ENCODE measurements at regions not wholly inside any gene's neighbourhood (a gene's known extent, or its start where the extent isn't known, plus 50 kb on each side); places are given as distances from the start of the nearest gene placed in this dataset.

DNA sequence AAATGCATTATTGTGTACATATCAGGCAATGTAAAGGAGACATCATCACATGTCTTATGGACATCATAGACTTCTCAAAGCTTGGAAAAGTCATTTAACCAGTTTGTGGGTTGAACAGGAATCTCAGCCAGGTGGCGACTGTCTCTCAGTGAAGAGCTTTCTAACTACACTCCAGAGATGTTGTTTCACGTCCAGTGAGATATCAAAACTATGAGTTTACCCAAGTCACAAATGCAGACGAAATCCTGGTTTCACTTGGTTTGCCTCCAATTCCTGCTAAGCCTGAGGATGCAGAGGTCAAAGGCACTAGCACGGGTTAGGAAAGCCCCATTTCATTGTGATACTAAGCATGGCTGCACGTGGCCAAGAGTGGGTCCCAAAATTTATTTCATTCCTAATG is 384.5 kb upstream of the MEIS1 start:
- Histone ChIP-seq H3K4me3 (ENCODE audit: low read depth in 1 of 2, low read length in 2 of 2) (no peak overlapping the region), H3K27me3 (ENCODE audit: control insufficient read depth in 1 of 2, insufficient read depth in 2 of 2, low read length in 2 of 2) (no peaks in the 10 kb centered on the region), H3K9me3 (ENCODE audit: low read length) (no peaks in the 10 kb centered on the region), H3K4me1 (ENCODE audit: insufficient read depth, low read length) (no peaks in the 10 kb centered on the region), H3K36me3 (ENCODE audit: insufficient read depth, low read length) (no peaks in the 10 kb centered on the region), H3K27ac (ENCODE audit: low read depth, low read length) (no peak overlapping the region), H3K9ac (ENCODE audit: low read length) (no peak overlapping the region)

DNA sequence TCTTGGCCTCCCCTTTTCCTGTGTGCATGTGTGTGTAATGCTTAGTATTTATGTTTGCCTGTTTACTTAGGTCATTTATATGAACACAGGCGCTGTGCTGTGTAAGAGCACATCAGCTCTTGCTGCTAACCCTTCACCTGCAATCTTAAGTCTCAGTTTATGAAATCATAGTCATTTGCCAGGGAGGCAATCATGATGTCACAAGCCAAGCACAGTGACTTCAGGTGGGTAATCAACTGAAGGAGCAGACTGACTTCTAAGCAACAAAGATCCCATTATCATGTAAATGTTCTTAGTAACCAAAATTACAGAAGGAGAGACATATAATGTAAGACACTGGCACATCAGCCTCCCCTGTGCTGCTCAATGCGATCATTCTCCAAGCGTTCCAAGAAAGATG is 386.3 kb upstream of the MEIS1 start:
- H3K27me3 ChIP-seq (ENCODE audit: control insufficient read depth in 1 of 2, insufficient read depth in 2 of 2, low read length in 2 of 2): no peaks in the 10 kb centered on the region
- no peak overlapping the region for H3K27ac ChIP-seq (ENCODE audit: low read depth, low read length)
- H3K36me3 ChIP-seq (ENCODE audit: insufficient read depth, low read length): no peaks in the 10 kb centered on the region
- H3K4me3 ChIP-seq (ENCODE audit: low read depth in 1 of 2, low read length in 2 of 2): no peak overlapping the region
- H3K9ac ChIP-seq (ENCODE audit: low read length): no peak overlapping the region
- H3K4me1 ChIP-seq (ENCODE audit: insufficient read depth, low read length): no peaks in the 10 kb centered on the region
- no peaks in the 10 kb centered on the region for H3K9me3 ChIP-seq (ENCODE audit: low read length)

DNA sequence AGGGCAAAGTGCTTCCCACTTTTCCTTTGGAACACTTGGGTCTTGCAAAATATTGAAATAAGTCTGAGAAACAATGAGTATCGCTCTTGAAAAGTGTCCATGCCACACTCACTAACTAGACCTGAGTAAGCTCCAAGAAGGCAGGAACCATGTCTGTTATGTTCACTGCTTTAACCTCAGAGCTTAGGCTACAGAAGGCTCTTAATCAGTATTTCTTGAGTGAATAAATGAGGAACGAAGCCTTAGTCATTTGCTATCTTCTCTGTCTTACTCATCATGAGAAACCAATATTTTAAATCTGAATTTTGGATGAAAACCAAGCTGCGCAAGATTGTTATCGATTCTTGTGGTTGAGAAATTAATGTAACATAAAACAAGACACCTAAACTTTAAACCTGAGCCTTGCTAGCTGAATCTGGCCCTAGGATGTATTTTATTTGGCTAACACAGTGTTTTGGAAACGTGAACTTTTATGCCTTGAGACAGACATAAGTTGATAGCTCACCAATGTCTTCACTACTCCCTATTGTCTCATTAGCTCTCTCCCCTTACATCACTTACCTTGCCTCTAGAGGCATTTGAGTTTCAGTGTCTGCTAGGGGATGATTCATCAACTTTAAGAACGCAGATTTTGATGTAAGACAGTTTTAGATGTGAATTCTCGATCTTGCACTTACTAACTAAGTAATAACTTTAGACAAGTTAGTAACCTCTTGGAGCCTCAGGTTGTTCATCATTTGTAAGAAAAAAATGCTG is 392.8 kb upstream of the MEIS1 start:
- no peaks in the 10 kb centered on the region for H3K4me1 ChIP-seq (ENCODE audit: insufficient read depth, low read length)
- no peak overlapping the region for H3K4me3 ChIP-seq (ENCODE audit: low read depth in 1 of 2, low read length in 2 of 2)
- no peak overlapping the region for H3K27ac ChIP-seq (ENCODE audit: low read depth, low read length)
- no peak overlapping the region for H3K9ac ChIP-seq (ENCODE audit: low read length)
- H3K36me3 ChIP-seq (ENCODE audit: insufficient read depth, low read length): no peaks in the 10 kb centered on the region
- no peaks in the 10 kb centered on the region for H3K27me3 ChIP-seq (ENCODE audit: control insufficient read depth in 1 of 2, insufficient read depth in 2 of 2, low read length in 2 of 2)
- H3K9me3 ChIP-seq (ENCODE audit: low read length): no peaks in the 10 kb centered on the region

DNA sequence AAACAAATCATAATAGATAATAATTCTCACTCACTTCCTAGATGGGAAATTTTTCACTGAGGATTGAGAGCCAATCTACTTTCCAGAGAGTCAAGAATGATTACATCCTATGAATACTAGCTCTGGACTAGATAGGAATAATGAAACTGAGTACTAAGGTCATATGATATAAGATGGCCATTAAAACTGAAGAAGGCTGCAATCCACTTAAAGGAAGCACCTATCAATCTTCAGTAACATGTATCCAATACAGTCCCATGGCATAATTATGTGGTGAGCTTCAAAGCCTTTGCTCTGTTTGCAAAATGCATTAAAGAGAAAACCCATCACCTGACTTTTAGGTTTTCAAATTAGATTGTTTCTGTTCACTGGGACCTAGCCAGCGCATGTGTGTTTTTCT is 398.0 kb upstream of the MEIS1 start:
- Histone ChIP-seq H3K27me3 (ENCODE audit: control insufficient read depth in 1 of 2, insufficient read depth in 2 of 2, low read length in 2 of 2) (no peaks in the 10 kb centered on the region), H3K9me3 (ENCODE audit: low read length) (no peaks in the 10 kb centered on the region), H3K4me3 (ENCODE audit: low read depth in 1 of 2, low read length in 2 of 2) (no peak overlapping the region), H3K4me1 (ENCODE audit: insufficient read depth, low read length) (no peaks in the 10 kb centered on the region), H3K9ac (ENCODE audit: low read length) (no peak overlapping the region), H3K36me3 (ENCODE audit: insufficient read depth, low read length) (no peaks in the 10 kb centered on the region), H3K27ac (ENCODE audit: low read depth, low read length) (no peak overlapping the region)

DNA sequence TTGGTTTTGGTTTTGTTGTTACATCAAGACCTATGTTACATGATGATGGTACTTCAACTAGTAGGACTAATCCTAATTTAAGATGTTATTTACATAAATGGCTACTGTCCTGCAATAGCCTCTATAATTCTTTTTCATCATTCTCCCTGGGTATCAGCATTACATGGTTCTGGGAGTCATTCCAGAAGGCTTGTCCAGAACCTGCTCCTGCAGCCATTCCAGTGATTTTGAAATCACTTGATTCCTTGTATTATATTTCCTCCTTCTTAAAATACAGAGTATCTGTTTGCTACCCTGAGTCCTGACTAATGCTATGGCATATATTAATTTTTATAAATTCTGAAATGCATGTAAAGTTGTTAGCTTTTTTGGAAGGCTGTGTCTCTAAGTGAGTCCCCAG is 400.5 kb upstream of the MEIS1 start:
- Histone ChIP-seq H3K36me3 (ENCODE audit: insufficient read depth, low read length) (no peaks in the 10 kb centered on the region), H3K9ac (ENCODE audit: low read length) (no peak overlapping the region), H3K27ac (ENCODE audit: low read depth, low read length) (no peak overlapping the region), H3K4me3 (ENCODE audit: low read depth in 1 of 2, low read length in 2 of 2) (no peak overlapping the region), H3K4me1 (ENCODE audit: insufficient read depth, low read length) (no peaks in the 10 kb centered on the region), H3K9me3 (ENCODE audit: low read length) (no peaks in the 10 kb centered on the region), H3K27me3 (ENCODE audit: control insufficient read depth in 1 of 2, insufficient read depth in 2 of 2, low read length in 2 of 2) (no peaks in the 10 kb centered on the region)

DNA sequence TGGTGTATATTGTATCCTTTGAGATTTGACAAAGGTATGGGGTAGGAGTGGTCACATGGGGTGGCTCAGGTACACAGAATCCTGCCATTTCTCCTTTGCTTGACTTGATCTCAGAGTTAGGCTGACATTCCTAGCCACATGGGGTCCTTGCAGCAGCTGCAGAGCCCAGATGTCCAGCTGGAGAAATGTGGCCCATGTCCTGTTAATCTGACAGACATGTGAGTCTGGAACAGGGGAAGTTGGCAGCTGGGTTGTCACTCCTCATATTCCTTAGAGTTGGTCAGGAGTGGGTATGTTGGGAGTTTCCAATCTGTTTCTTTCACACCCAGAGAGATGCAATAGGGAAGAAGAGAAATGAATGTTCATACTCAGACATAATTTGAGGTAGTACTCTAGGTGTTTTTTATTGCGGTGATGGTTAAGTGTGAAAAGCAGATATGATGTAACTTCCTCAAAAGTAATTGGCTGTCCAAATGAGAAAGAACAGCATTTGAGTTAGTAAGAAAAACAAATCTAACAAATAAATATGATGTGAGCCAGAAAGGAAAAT is 402.6 kb upstream of the MEIS1 start:
- H3K27ac ChIP-seq (ENCODE audit: low read depth, low read length): no peak overlapping the region
- H3K4me3 ChIP-seq (ENCODE audit: low read depth in 1 of 2, low read length in 2 of 2): no peak overlapping the region
- H3K27me3 ChIP-seq (ENCODE audit: control insufficient read depth in 1 of 2, insufficient read depth in 2 of 2, low read length in 2 of 2): no peaks in the 10 kb centered on the region
- no peaks in the 10 kb centered on the region for H3K9me3 ChIP-seq (ENCODE audit: low read length)
- H3K36me3 ChIP-seq (ENCODE audit: insufficient read depth, low read length): no peaks in the 10 kb centered on the region
- H3K9ac ChIP-seq (ENCODE audit: low read length): no peak overlapping the region
- no peaks in the 10 kb centered on the region for H3K4me1 ChIP-seq (ENCODE audit: insufficient read depth, low read length)

DNA sequence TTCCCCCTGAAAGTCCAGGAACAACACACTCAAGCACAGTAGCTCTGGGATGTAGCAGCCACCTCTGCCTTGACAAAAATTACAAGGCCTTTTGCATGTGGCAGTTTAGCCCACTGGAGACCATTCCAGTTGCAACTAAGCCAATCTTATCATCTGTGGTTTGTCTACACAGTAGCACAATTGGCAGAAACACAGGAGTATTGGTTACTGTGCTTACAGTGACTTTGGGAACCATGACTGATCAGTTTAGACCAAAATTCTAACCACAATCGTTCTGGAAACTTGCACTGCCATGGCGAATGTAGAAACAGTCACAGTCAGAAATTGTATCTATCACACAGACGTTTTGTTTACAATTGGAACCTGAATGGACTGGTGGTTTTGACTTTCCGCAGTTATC is 403.7 kb upstream of the MEIS1 start:
- Histone ChIP-seq H3K9me3 (ENCODE audit: low read length) (no peaks in the 10 kb centered on the region), H3K9ac (ENCODE audit: low read length) (no peak overlapping the region), H3K27ac (ENCODE audit: low read depth, low read length) (no peak overlapping the region), H3K4me3 (ENCODE audit: low read depth in 1 of 2, low read length in 2 of 2) (no peak overlapping the region), H3K4me1 (ENCODE audit: insufficient read depth, low read length) (no peaks in the 10 kb centered on the region), H3K36me3 (ENCODE audit: insufficient read depth, low read length) (no peaks in the 10 kb centered on the region), H3K27me3 (ENCODE audit: control insufficient read depth in 1 of 2, insufficient read depth in 2 of 2, low read length in 2 of 2) (no peaks in the 10 kb centered on the region)

DNA sequence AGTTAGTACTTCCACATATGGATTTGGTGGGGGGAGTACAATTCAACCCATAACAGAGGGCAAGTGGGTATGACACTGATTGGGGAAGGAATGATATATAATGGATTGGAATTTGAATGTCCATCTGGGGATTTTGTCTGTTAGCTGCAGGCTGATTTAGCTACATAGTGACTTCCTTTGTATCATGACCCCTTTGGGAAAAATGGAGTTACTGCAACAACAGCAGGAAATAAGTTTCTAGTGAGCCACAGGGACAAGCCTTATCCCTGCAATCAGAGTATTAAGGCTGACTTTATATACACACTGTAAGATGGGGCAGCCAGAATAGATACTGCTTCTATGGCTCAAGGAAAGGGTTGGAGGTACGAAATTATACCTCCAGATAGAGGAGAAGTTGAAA is 404.4 kb upstream of the MEIS1 start:
- no peaks in the 10 kb centered on the region for H3K36me3 ChIP-seq (ENCODE audit: insufficient read depth, low read length)
- no peaks in the 10 kb centered on the region for H3K4me1 ChIP-seq (ENCODE audit: insufficient read depth, low read length)
- H3K4me3 ChIP-seq (ENCODE audit: low read depth in 1 of 2, low read length in 2 of 2): no peak overlapping the region
- no peaks in the 10 kb centered on the region for H3K9me3 ChIP-seq (ENCODE audit: low read length)
- no peak overlapping the region for H3K27ac ChIP-seq (ENCODE audit: low read depth, low read length)
- H3K9ac ChIP-seq (ENCODE audit: low read length): no peak overlapping the region
- no peaks in the 10 kb centered on the region for H3K27me3 ChIP-seq (ENCODE audit: control insufficient read depth in 1 of 2, insufficient read depth in 2 of 2, low read length in 2 of 2)

DNA sequence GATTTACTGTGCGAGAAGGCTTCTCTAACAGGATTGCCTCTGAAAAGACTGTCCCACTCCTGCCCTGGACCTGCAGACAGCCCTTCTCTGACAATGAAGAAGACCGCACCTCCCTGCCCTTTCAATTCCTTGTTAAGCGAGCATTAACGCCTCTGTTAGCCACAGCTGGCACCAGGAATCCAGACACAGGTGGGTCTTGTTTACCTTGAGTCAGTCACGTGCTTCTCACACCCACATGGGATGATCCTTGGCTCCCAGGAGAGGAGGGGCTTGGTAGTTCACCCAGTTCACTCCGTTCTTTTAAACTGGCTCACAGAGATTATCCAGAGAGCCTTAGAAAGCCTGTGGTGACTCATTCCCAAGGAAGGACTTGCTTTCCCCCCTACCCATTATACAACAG is 410.5 kb upstream of the MEIS1 start:
- Histone ChIP-seq H3K4me3 (ENCODE audit: low read depth in 1 of 2, low read length in 2 of 2) (no peak overlapping the region), H3K36me3 (ENCODE audit: insufficient read depth, low read length) (no peaks in the 10 kb centered on the region)

DNA sequence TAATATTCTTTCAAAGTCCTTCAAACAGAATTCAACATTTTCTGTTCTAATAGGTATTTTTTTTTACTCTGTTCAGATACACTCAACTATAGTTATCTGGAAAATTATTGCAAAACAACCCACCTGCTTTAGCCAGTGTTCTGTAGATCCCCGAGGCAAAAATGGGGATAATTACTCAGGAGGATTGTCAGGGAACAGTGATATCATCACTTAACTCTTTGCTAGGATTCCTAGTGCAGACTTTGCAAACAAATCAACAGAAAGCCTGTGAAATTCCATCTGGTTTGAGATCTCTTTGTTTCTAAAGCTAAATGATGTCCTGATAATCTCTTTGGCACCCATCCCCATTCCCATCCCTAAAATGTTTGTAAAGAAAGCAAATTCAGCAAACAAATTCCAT is 413.6 kb upstream of the MEIS1 start:
- Histone ChIP-seq H3K4me1 (ENCODE audit: insufficient read depth, low read length) (no peaks in the 10 kb centered on the region), H3K36me3 (ENCODE audit: insufficient read depth, low read length) (no peaks in the 10 kb centered on the region), H3K27me3 (ENCODE audit: control insufficient read depth in 1 of 2, insufficient read depth in 2 of 2, low read length in 2 of 2) (no peaks in the 10 kb centered on the region), H3K9ac (ENCODE audit: low read length) (no peak overlapping the region), H3K9me3 (ENCODE audit: low read length) (no peaks in the 10 kb centered on the region), H3K27ac (ENCODE audit: low read depth, low read length) (no peak overlapping the region), H3K4me3 (ENCODE audit: low read depth in 1 of 2, low read length in 2 of 2) (no peak overlapping the region)

More for the DNA sequence above, 410.5 kb upstream of the MEIS1 start:
- Histone ChIP-seq H3K4me1 (ENCODE audit: insufficient read depth, low read length) (no peaks in the 10 kb centered on the region), H3K27ac (ENCODE audit: low read depth, low read length) (no peak overlapping the region), H3K9me3 (ENCODE audit: low read length) (no peaks in the 10 kb centered on the region), H3K27me3 (ENCODE audit: control insufficient read depth in 1 of 2, insufficient read depth in 2 of 2, low read length in 2 of 2) (no peaks in the 10 kb centered on the region), H3K9ac (ENCODE audit: low read length) (no peak overlapping the region)

DNA sequence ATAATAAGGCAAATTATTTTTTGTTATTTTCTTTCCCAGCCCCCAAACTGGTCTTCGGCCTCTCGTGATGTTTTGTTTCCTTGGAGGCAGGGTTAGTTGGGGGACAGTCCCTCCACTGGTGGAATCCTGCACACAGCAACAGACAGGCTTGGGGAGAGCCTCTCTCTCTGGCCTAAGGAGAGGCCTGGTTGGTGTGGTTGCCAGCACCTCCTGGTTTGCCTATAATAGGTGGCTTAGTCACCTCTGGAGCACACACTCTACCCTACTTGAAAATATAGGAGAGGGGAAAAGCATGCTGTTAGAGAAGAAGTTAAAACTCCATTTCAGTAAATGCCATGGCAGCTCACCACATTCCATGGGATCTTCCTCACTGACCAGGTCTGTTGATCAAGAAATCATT is 417.2 kb upstream of the MEIS1 start:
- Histone ChIP-seq H3K36me3 (ENCODE audit: insufficient read depth, low read length) (no peaks in the 10 kb centered on the region), H3K9me3 (ENCODE audit: low read length) (no peaks in the 10 kb centered on the region), H3K27ac (ENCODE audit: low read depth, low read length) (no peak overlapping the region), H3K4me1 (ENCODE audit: insufficient read depth, low read length) (no peaks in the 10 kb centered on the region), H3K9ac (ENCODE audit: low read length) (no peak overlapping the region), H3K27me3 (ENCODE audit: control insufficient read depth in 1 of 2, insufficient read depth in 2 of 2, low read length in 2 of 2) (no peaks in the 10 kb centered on the region), H3K4me3 (ENCODE audit: low read depth in 1 of 2, low read length in 2 of 2) (no peak overlapping the region)

DNA sequence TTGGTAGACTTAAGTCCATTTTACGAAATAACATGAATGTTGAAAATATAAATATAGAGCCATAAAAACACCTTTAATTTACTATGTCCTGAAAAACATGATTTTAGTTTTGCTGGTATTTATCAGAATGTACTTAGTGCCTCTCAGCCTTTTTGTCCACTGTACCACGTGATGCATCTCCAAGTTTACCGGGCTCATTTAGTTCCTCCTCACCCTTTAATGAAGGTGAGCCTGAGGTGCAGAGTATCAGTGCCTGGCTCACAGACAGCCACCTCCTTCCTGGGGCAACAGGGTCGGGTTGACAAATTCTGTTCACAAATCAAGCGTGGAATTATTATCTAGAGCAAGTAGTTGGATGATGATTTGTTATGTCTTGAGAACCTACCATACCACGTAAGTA is 420.5 kb upstream of the MEIS1 start:
- no peaks in the 10 kb centered on the region for H3K9me3 ChIP-seq (ENCODE audit: low read length)
- no peak overlapping the region for H3K9ac ChIP-seq (ENCODE audit: low read length)
- no peak overlapping the region for H3K27ac ChIP-seq (ENCODE audit: low read depth, low read length)
- no peak overlapping the region for H3K4me3 ChIP-seq (ENCODE audit: low read depth in 1 of 2, low read length in 2 of 2)
- no peaks in the 10 kb centered on the region for H3K27me3 ChIP-seq (ENCODE audit: control insufficient read depth in 1 of 2, insufficient read depth in 2 of 2, low read length in 2 of 2)
- H3K36me3 ChIP-seq (ENCODE audit: insufficient read depth, low read length): no peaks in the 10 kb centered on the region
- H3K4me1 ChIP-seq (ENCODE audit: insufficient read depth, low read length): no peaks in the 10 kb centered on the region

Data from muscle layer of colon (tissue), 2 donors.